MM.1S (cell line): ENCODE measurements at regions not wholly inside any gene's neighbourhood (a gene's known extent, or its start where the extent isn't known, plus 50 kb on each side); places are given as distances from the start of the nearest gene placed in this dataset.

Experiments used
- DNase-seq: peaks from one replicate; pipeline ENCODE4 v3.0.0-alpha.2; 2015
- H2AFZ ChIP-seq: fragments of 300-600 bp; sonication (generic); 2 replicates; pipeline ENCODE4 v1.6.0; 2016; ENCODE audit warnings: antibody characterized with exemption, low read length
- H3F3A ChIP-seq: fragments of 300-600 bp; sonication (generic); 2 replicates; pipeline ENCODE4 v1.6.1; 2016; ENCODE audit warnings: mild to moderate bottlenecking, antibody characterized with exemption, low read length, moderate library complexity, mixed read lengths; ENCODE audit not compliant: insufficient read depth
- H3K27ac ChIP-seq: fragments of 300-600 bp; sonication (generic); 2 replicates; pipeline ENCODE4 v1.5.1; 2016; ENCODE audit warnings: mild to moderate bottlenecking, low read length
- H3K27me3 ChIP-seq: fragments of 300-600 bp; sonication (generic); replicated peaks from 2 replicates; pipeline ENCODE4 v1.6.0; 2016; ENCODE audit warnings: low read length; ENCODE audit not compliant: insufficient read depth
- H3K36me3 ChIP-seq: fragments of 300-600 bp; sonication (generic); replicated peaks from 2 replicates; pipeline ENCODE4 v1.6.1; 2016; ENCODE audit warnings: mild to moderate bottlenecking, low read length, mixed read lengths; ENCODE audit not compliant: insufficient read depth
- H3K4me1 ChIP-seq: fragments of 300-600 bp; sonication (generic); 2 replicates; pipeline ENCODE4 v1.6.1; 2016; ENCODE audit warnings: low read length, mixed read lengths
- H3K4me2 ChIP-seq: fragments of 300-600 bp; sonication (generic); 2 replicates; pipeline ENCODE4 v1.6.0; 2016; ENCODE audit warnings: low read depth, low read length
- H3K4me3 ChIP-seq: fragments of 300-600 bp; sonication (generic); 2 replicates; pipeline ENCODE4 v1.5.1; 2016; ENCODE audit warnings: low read length, mixed read lengths
- H3K79me2 ChIP-seq: fragments of 300-600 bp; sonication (generic); 2 replicates; pipeline ENCODE4 v1.6.1; 2016; ENCODE audit warnings: mixed run types, low read length, mixed read lengths
- H3K9ac ChIP-seq: fragments of 300-600 bp; sonication (generic); 2 replicates; pipeline ENCODE4 v1.6.1; 2016; ENCODE audit warnings: low read length, mixed read lengths
- H3K9me2 ChIP-seq: fragments of 300-600 bp; sonication (generic); replicated peaks from 2 replicates; pipeline ENCODE4 v1.6.1; 2016; ENCODE audit warnings: mild to moderate bottlenecking, low read length, mixed read lengths; ENCODE audit not compliant: insufficient read depth
- H3K9me3 ChIP-seq: fragments of 300-600 bp; sonication (generic); replicated peaks from 2 replicates; pipeline ENCODE4 v1.6.1; 2016; ENCODE audit warnings: mild to moderate bottlenecking, low read length, mixed read lengths; ENCODE audit not compliant: insufficient read depth
- H4K20me1 ChIP-seq: fragments of 300-600 bp; sonication (generic); 2 replicates; pipeline ENCODE4 v1.6.1; 2016; ENCODE audit warnings: mild to moderate bottlenecking, low read length, moderate library complexity, mixed read lengths; ENCODE audit not compliant: insufficient read depth
- CTCF ChIP-seq: fragments of 300-600 bp; sonication (generic); IDR thresholded peaks from 2 replicates; pipeline ENCODE4 v1.5.1; 2016; ENCODE audit warnings: antibody characterized with exemption, low read length, mixed read lengths
- EZH2 ChIP-seq: fragments of 300-600 bp; sonication (generic); optimal IDR thresholded peaks from 2 replicates; pipeline ENCODE3; 2017; ENCODE audit warnings: low read depth, mild to moderate bottlenecking, antibody characterized with exemption, low read length, mixed read lengths
- EZH2phosphoT487 ChIP-seq: fragments of 300-600 bp; sonication (generic); IDR thresholded peaks from 2 replicates; pipeline ENCODE4 v1.6.1; 2018; ENCODE audit warnings: antibody characterized with exemption, low read length

- peak overlapping the region; percentile 96 for H3K27ac ChIP-seq
- peak overlapping the region; percentile 63 for H3K9ac ChIP-seq
- H2AFZ ChIP-seq = peak overlapping the region; percentile 21
- no peaks in the 10 kb centered on the region for H3K79me2 ChIP-seq
- no peaks in the 10 kb centered on the region for H3K27me3 ChIP-seq
- H3K4me1 ChIP-seq = peaks cover 22% of the 10 kb centered on the region
- no peaks in the 10 kb centered on the region for H3K9me3 ChIP-seq
- no peaks in the 10 kb centered on the region for H4K20me1 ChIP-seq
- peaks cover 31% of the 10 kb centered on the region for H3F3A ChIP-seq
- TF ChIP-seq EZH2 = no peak
- TF ChIP-seq CTCF = no peak
- TF ChIP-seq EZH2phosphoT487 = no peak
- H3K4me2 ChIP-seq = peak overlapping the region; percentile 72
- H3K4me3 ChIP-seq = peak overlapping the region; percentile 63
- H3K9me2 ChIP-seq = no peaks in the 10 kb centered on the region
- peak; percentile 97 for DNase-seq
- no peaks in the 10 kb centered on the region for H3K36me3 ChIP-seq
Measured at GRCh38 chr5:124952079-124952478, 205.6 kb upstream of the ZNF608 start.

- no peak for TF ChIP-seq CTCF
- no peak for TF ChIP-seq EZH2
- TF ChIP-seq EZH2phosphoT487 = no peak
- H3K79me2 ChIP-seq = no peaks in the 10 kb centered on the region
- H3K4me2 ChIP-seq = peak overlapping the region; percentile 72
- peak overlapping the region; percentile 63 for H3K4me3 ChIP-seq
- H4K20me1 ChIP-seq = no peaks in the 10 kb centered on the region
- peaks cover 27% of the 10 kb centered on the region for H3K4me1 ChIP-seq
- H3K27me3 ChIP-seq = no peaks in the 10 kb centered on the region
- DNase-seq = peak; percentile 82
- H3K9ac ChIP-seq = peak overlapping the region; percentile 63
- H3F3A ChIP-seq = peaks cover 36% of the 10 kb centered on the region
- H3K36me3 ChIP-seq = no peaks in the 10 kb centered on the region
- no peaks in the 10 kb centered on the region for H3K9me3 ChIP-seq
- H3K9me2 ChIP-seq = no peaks in the 10 kb centered on the region
- H3K27ac ChIP-seq = peak overlapping the region; percentile 96
- H2AFZ ChIP-seq = peak overlapping the region; percentile 21
Measured at GRCh38 chr5:124952566-124952965, 206.1 kb upstream of the ZNF608 start.

- no peaks in the 10 kb centered on the region for H3K79me2 ChIP-seq
- H3K4me2 ChIP-seq = no peak overlapping the region
- no peaks in the 10 kb centered on the region for H4K20me1 ChIP-seq
- TF ChIP-seq CTCF (no peak), EZH2phosphoT487 (no peak), EZH2 (no peak)
- no peak overlapping the region for H2AFZ ChIP-seq
- no peak overlapping the region for H3K4me3 ChIP-seq
- no peak overlapping the region for H3K9ac ChIP-seq
- H3F3A ChIP-seq = peaks cover 37% of the 10 kb centered on the region
- no peak for DNase-seq
- H3K4me1 ChIP-seq = peaks cover 30% of the 10 kb centered on the region
- no peaks in the 10 kb centered on the region for H3K9me3 ChIP-seq
- H3K27me3 ChIP-seq = no peaks in the 10 kb centered on the region
- H3K27ac ChIP-seq = no peak overlapping the region
- H3K9me2 ChIP-seq = no peaks in the 10 kb centered on the region
- no peaks in the 10 kb centered on the region for H3K36me3 ChIP-seq
Measured at GRCh38 chr5:124954784-124955183, 208.3 kb upstream of the ZNF608 start.
